ENCODE measurements at regions not wholly inside any gene's neighbourhood (a gene's known extent, or its start where the extent isn't known, plus 50 kb on each side); places are given as distances from the start of the nearest gene placed in this dataset.
A peak's percentile ranks its signal among the peaks of the same experiment; 100 is the strongest.

DNA sequence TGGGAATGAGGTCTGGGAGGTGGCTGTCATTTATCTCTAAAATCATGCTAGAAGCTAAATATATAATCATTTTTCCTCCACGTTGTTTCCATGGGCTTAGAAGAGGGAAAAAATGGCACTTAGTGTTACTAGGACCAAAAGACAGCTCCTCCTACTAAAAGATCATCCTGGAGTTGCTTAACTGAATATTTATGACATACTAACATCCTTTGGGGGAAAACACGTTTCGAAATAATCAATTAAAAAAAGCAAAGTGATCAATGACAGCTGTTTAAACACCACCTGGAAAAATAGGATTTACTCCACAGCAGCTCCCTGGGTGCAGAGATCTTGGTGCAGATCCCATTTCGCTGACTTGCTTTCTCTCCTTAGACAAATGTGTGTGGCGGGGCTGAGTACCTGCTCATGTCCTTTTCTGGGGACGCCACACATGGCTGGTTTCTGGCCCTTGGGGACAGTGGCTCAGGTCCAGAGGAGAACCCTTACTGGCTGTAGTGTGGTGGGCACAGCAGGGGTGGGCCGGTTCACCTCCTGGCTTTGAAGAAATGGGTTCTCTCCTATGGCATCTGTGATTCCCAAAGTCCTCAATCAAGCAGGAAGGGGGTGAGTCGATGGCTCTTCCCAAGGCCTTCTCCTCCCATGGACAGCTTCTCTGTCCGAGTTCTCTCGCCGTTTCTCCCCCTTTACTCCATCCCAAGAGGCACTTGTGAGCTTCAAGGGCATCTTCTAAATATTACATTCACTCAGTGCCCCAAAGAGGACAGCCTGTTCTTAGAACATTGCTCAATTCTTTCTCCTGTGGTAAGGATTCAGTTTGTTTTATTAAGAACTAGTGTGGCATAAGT lies 156.4 kb upstream of the KLF14 start:
- no peak for DNase-seq (ENCODE audit: low read depth)
- ChIA-PET POLR2A (no interaction called here), CTCF (interaction anchor here (0.7 to 1.7 kb wide), 6 partner anchors 14 to 150 kb away, joined by 3 read pairs; no protein-coding TSS in a partner anchor)
- Histone ChIP-seq H3K27me3 (ENCODE audit: control insufficient read depth, insufficient read depth, low read length) (no peaks in the 10 kb centered on the region), H3K4me3 (ENCODE audit: low read depth, low read length) (no peak overlapping the region), H3K36me3 (ENCODE audit: control insufficient read depth, insufficient read depth, low read length) (peaks cover 21% of the 10 kb centered on the region)
- TF ChIP-seq, protein P1, sequence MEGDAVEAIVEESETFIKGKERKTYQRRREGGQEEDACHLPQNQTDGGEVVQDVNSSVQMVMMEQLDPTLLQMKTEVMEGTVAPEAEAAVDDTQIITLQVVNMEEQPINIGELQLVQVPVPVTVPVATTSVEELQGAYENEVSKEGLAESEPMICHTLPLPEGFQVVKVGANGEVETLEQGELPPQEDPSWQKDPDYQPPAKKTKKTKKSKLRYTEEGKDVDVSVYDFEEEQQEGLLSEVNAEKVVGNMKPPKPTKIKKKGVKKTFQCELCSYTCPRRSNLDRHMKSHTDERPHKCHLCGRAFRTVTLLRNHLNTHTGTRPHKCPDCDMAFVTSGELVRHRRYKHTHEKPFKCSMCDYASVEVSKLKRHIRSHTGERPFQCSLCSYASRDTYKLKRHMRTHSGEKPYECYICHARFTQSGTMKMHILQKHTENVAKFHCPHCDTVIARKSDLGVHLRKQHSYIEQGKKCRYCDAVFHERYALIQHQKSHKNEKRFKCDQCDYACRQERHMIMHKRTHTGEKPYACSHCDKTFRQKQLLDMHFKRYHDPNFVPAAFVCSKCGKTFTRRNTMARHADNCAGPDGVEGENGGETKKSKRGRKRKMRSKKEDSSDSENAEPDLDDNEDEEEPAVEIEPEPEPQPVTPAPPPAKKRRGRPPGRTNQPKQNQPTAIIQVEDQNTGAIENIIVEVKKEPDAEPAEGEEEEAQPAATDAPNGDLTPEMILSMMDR (IDR thresholded peaks at IDR 0.05; ENCODE audit: insufficient read depth, low read depth, low read length), result no peak

DNA sequence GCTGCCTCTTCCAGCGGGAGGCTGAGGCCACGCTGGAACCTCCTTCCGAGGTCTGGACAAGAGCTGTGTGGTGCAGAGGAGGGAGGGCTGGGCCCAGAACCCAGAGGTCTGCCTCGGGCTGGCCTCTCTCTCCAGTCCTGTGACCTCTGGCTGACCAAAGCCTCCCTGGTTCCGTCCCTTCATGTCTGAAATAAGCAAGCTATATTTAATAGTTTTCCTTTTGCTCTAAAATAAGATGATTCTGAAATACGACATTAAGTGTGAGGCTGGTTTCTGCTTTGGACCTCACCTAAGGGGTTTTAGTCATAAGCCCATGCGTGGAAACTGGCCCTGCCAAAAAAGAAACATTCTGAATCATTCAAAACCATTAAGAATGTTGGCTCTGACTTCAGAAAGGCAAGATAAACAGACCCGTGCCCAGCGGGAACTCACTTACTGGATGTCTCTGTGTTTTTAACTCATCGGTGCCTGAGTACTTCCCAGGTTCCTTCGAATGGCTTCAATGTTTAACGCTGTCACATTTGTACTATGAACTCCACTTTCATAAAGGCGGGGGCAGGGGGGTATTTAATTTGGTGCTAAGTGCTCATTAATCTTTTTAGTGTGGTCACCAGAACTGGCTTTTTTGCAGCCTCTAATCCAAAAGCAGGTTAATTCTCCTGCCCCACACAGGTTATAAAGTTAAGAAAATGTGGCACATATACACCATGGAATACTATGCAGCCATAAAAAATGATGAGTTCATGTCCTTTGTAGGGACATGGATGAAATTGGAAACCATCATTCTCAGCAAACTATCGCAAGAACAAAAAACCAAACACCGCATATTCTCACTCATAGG lies 157.5 kb upstream of the KLF14 start:
- TF ChIP-seq, protein P1 (IDR thresholded peaks at IDR 0.05; ENCODE audit: insufficient read depth, low read depth, low read length), result no peak
- CTCF ChIA-PET, result interaction anchor here (0.9 to 1.7 kb wide), 3 partner anchors 13 to 149 kb away, joined by 3 read pairs; no protein-coding TSS in a partner anchor
- peaks cover 25% of the 10 kb centered on the region for H3K36me3 ChIP-seq (ENCODE audit: control insufficient read depth, insufficient read depth, low read length)

DNA sequence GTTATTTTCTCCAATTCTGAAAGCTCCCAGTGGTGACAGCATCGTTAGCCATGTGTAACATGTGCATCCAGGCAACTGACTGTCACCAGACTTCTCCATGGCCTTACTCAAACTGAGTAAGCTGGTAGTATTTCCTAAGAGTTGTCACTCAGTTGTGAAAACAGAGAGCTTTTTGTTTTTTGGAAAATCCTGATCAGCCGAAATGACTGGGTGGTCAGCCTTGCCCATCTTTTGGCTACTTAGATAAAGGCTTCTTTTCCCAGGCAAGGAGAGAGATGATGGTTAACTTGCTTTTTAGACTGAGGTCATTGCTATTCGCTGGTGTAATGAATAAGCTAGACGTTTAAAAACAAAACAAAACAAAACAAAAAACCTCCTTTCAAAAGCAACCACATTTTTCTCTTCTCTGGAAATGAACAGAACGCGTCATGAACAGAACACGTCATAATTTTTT lies 159.5 kb upstream of the KLF14 start:
- no peak overlapping the region for H3K4me3 ChIP-seq (ENCODE audit: low read depth, low read length)
- no peaks in the 10 kb centered on the region for H3K27me3 ChIP-seq (ENCODE audit: control insufficient read depth, insufficient read depth, low read length)
- ChIA-PET POLR2A (interaction anchor here (0.6 kb wide), 1 partner anchor 10 kb away, joined by 4 read pairs; no protein-coding TSS in a partner anchor), CTCF (interaction anchor here (0.6 to 1.4 kb wide), 5 partner anchors 9 to 176 kb away, joined by 3 to 6 read pairs (median 4); no protein-coding TSS in a partner anchor)
- peaks cover 36% of the 10 kb centered on the region for H3K36me3 ChIP-seq (ENCODE audit: control insufficient read depth, insufficient read depth, low read length)
- no peak for DNase-seq (ENCODE audit: low read depth)
- TF ChIP-seq, protein P1 (IDR thresholded peaks at IDR 0.05; ENCODE audit: insufficient read depth, low read depth, low read length), result no peak

More for the DNA sequence above, 157.5 kb upstream of the KLF14 start:
- H3K27me3 ChIP-seq (ENCODE audit: control insufficient read depth, insufficient read depth, low read length), result no peaks in the 10 kb centered on the region
- H3K4me3 ChIP-seq (ENCODE audit: low read depth, low read length), result no peak overlapping the region
- POLR2A ChIA-PET, result no interaction called here
- DNase-seq (ENCODE audit: low read depth), result peak; percentile 91

DNA sequence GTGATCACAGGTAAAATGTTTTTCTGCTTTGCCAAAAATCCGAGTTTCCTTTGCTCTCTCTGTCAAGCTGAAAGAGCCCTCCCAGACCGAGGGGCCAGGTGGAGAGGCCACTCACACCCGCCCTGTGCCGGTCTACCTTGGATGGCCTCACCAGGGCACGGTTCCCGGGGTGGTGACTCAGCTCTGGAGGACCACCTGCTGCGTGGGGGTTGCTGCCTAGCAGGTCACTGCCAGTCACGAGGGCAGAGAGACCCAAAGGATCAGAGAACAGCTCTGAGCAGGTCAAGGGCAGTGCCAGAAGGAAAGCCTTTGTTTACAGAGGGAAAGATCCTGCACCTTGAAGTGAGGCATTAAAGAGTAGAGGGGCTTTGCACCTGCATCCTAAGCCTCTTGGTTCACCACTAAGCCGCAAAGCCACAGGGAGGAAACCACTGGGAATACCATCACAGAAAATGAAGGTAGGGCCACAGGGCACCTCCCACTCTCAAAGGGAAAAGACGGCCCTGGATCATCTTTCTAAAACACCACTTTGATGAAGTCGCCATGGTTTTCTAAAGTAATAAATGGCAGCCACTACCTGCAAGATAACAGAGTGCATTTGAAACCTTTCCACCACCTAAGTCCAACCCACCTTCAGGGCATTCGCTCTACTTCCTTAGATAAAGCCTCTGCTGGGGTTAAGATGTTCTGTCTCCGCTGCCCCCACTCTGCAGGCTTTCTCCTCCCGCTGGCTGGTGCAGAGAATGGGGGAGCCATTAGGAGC lies 160.3 kb upstream of the KLF14 start:
- ChIA-PET CTCF (interaction anchor here (0.9 to 3.1 kb wide), 5 partner anchors 9 to 174 kb away, joined by 3 to 29 read pairs (median 5); no protein-coding TSS in a partner anchor), POLR2A (interaction anchor here (1.1 kb wide), 1 partner anchor 133 kb away, joined by 4 read pairs; no protein-coding TSS in a partner anchor)
- no peaks in the 10 kb centered on the region for H3K27me3 ChIP-seq (ENCODE audit: control insufficient read depth, insufficient read depth, low read length)
- no peak overlapping the region for H3K4me3 ChIP-seq (ENCODE audit: low read depth, low read length)
- DNase-seq (ENCODE audit: low read depth), result no peak
- H3K36me3 ChIP-seq (ENCODE audit: control insufficient read depth, insufficient read depth, low read length), result peaks cover 38% of the 10 kb centered on the region
- TF ChIP-seq, protein P1 (IDR thresholded peaks at IDR 0.05; ENCODE audit: insufficient read depth, low read depth, low read length), result no peak

Measured in BJ (cell line).